ENCODE measurements at regions not wholly inside any gene's neighbourhood (a gene's known extent, or its start where the extent isn't known, plus 50 kb on each side); places are given as distances from the start of the nearest gene placed in this dataset.

GRCh38 chr10:75295868-75296441 is 60.2 kb upstream of the COMTD1 start:
- TF ChIP-seq CTCF (IDR thresholded peaks at IDR 0.05) (no peak), POLR2A (IDR thresholded peaks at IDR 0.05) (no peak), EP300 (IDR thresholded peaks at IDR 0.05) (no peak)
